Colonic mucosa (tissue), 4 donors: ENCODE measurements at regions not wholly inside any gene's neighbourhood (a gene's known extent, or its start where the extent isn't known, plus 50 kb on each side); places are given as distances from the start of the nearest gene placed in this dataset.

Experiments used
- DNase-seq: peaks from one replicate; pipeline ENCODE4 v3.0.0-alpha.2; 2020
- H3K27ac ChIP-seq: fragments of 200-600 bp; one replicate; pipeline ENCODE4 v1.8.0; 2021
- H3K27me3 ChIP-seq: fragments of 200-600 bp; one replicate; pipeline ENCODE4 v1.8.0; 2021
- H3K36me3 ChIP-seq: fragments of 200-600 bp; one replicate; pipeline ENCODE4 v1.8.0; 2021
- H3K4me1 ChIP-seq: fragments of 200-600 bp; one replicate; pipeline ENCODE4 v1.8.0; 2021; ENCODE audit warnings: mild to moderate bottlenecking
- H3K4me3 ChIP-seq: fragments of 200-600 bp; one replicate; pipeline ENCODE4 v1.8.0; 2021
- H3K9ac ChIP-seq, 2 donors: one replicate each; pipeline ENCODE4 v1.7.0; 2013; ENCODE audit warnings: control low read depth in 2 of 2, low read depth in 2 of 2, low read length in 2 of 2
- H3K9me3 ChIP-seq: fragments of 200-600 bp; one replicate; pipeline ENCODE4 v1.8.0; 2021
- CTCF ChIP-seq: fragments of 200-600 bp; IDR thresholded peaks from one replicate; pipeline ENCODE4 v1.8.0; 2022; ENCODE audit warnings: antibody characterized with exemption, mild to moderate bottlenecking
- intact Hi-C: fragments of 100-400 bp; cut with DNase I; formaldehyde crosslinking; loops from one replicate; pipeline ENCODE4 v1.14.1; 2022
- donor health status: healthy.
- donor health status: DM: no; HTN: no; CAD: no.
- donor health status: DM: no; HTN: no; CAD: no.

GRCh38 chr3:28922376-28922775 lies 358.5 kb upstream of the RBMS3 start:
- no peaks in the 10 kb centered on the region for H3K4me1 ChIP-seq
- no peaks in the 10 kb centered on the region for H3K27me3 ChIP-seq
- no peaks in the 10 kb centered on the region for H3K9me3 ChIP-seq
- no peak overlapping the region for H3K9ac ChIP-seq
- H3K36me3 ChIP-seq: no peaks in the 10 kb centered on the region
- DNase-seq: no peak
- intact Hi-C loops: no loop called here
- TF ChIP-seq CTCF: no peak
- H3K27ac ChIP-seq: no peak overlapping the region
- H3K4me3 ChIP-seq: no peak overlapping the region

- Histone ChIP-seq H3K9me3 (no peaks in the 10 kb centered on the region), H3K9ac (no peak overlapping the region), H3K4me1 (no peaks in the 10 kb centered on the region), H3K27me3 (no peaks in the 10 kb centered on the region), H3K4me3 (no peak overlapping the region), H3K36me3 (no peaks in the 10 kb centered on the region), H3K27ac (no peak overlapping the region)
- no peak for DNase-seq
- no peak for TF ChIP-seq CTCF
- intact Hi-C loops: no loop called here
Measured at GRCh38 chr3:28923994-28924393, 356.9 kb upstream of the RBMS3 start.

GRCh38 chr3:28924744-28925360 lies 356.0 kb upstream of the RBMS3 start:
- TF ChIP-seq CTCF: no peak
- no peaks in the 10 kb centered on the region for H3K27me3 ChIP-seq
- no peak overlapping the region for H3K9ac ChIP-seq
- no peaks in the 10 kb centered on the region for H3K9me3 ChIP-seq
- H3K4me1 ChIP-seq: no peaks in the 10 kb centered on the region
- DNase-seq: no peak
- no peak overlapping the region for H3K27ac ChIP-seq
- no peak overlapping the region for H3K4me3 ChIP-seq
- intact Hi-C loops: no loop called here
- no peaks in the 10 kb centered on the region for H3K36me3 ChIP-seq

- no peaks in the 10 kb centered on the region for H3K4me1 ChIP-seq
- H3K27me3 ChIP-seq: no peaks in the 10 kb centered on the region
- no peak for DNase-seq
- no peaks in the 10 kb centered on the region for H3K36me3 ChIP-seq
- no peaks in the 10 kb centered on the region for H3K9me3 ChIP-seq
- H3K4me3 ChIP-seq: no peak overlapping the region
- intact Hi-C loops: no loop called here
- no peak overlapping the region for H3K9ac ChIP-seq
- no peak for TF ChIP-seq CTCF
- H3K27ac ChIP-seq: no peak overlapping the region
Measured at GRCh38 chr3:28933337-28933736, 347.5 kb upstream of the RBMS3 start.

- no peaks in the 10 kb centered on the region for H3K27me3 ChIP-seq
- no peaks in the 10 kb centered on the region for H3K4me1 ChIP-seq
- H3K9me3 ChIP-seq: no peaks in the 10 kb centered on the region
- H3K4me3 ChIP-seq: no peak overlapping the region
- intact Hi-C loops: no loop called here
- DNase-seq: no peak
- no peaks in the 10 kb centered on the region for H3K36me3 ChIP-seq
- no peak overlapping the region for H3K27ac ChIP-seq
- no peak overlapping the region for H3K9ac ChIP-seq
- no peak for TF ChIP-seq CTCF
Measured at GRCh38 chr3:28934126-28934813, 346.6 kb upstream of the RBMS3 start.
